NCI-H774 (cell line): ENCODE measurements at regions not wholly inside any gene's neighbourhood (a gene's known extent, or its start where the extent isn't known, plus 50 kb on each side); places are given as distances from the start of the nearest gene placed in this dataset.
"Not testable (repeated sequence)": the region's sequence is repeated elsewhere in the genome, so short reads cannot be mapped to it uniquely, and the experiment has no call there.

Experiments
- DNase-seq: peaks from one replicate; lab custom pipeline; 2025; lab: John Stamatoyannopoulos, UW

- DNase-seq = no peak
Measured at GRCh38 chr6:80411486-80411885, 305.0 kb downstream of the BCKDHB start.

- DNase-seq = not testable (repeated sequence)
Measured at GRCh38 chr6:80407976-80408375, 301.5 kb downstream of the BCKDHB start.

- DNase-seq = no peak
Measured at GRCh38 chr6:80404889-80405288, 298.4 kb downstream of the BCKDHB start.

GRCh38 chr6:80403365-80403764, 296.9 kb downstream of the BCKDHB start:
- no peak for DNase-seq

- DNase-seq = no peak
Measured at GRCh38 chr6:80402266-80402665, 295.8 kb downstream of the BCKDHB start.
